Endothelial cell of umbilical vein (primary cell): ENCODE measurements at regions not wholly inside any gene's neighbourhood (a gene's known extent, or its start where the extent isn't known, plus 50 kb on each side); places are given as distances from the start of the nearest gene placed in this dataset.

ENCODE experiments used
- BruUV-seq: library from RNA; stranded (reverse); fragments of 400-500 nt; replicated peaks from 2 replicates; lab custom pipeline; 2021; lab: Mats Ljungman, UMichigan
- CTCF ChIA-PET: fragments of 300-600, 350-600 bp; sonication (Branson Sonifier 250); formaldehyde crosslinking; loops from one replicate; lab custom pipeline; 2021; ENCODE audit warnings: antibody characterized with exemption, inconsistent platforms; lab: Charles Lee
- POLR2A ChIA-PET: fragments of 300-600, 350-600 bp; sonication (Branson Sonifier 250); formaldehyde crosslinking; loops from one replicate; lab custom pipeline; 2021; ENCODE audit warnings: antibody characterized with exemption, inconsistent platforms; lab: Charles Lee
- DNase-seq: peaks from one replicate; pipeline ENCODE4 v3.0.0-alpha.2; 2011; ENCODE audit warnings: low read depth, low spot score
- FAIRE-seq: peaks from 2 replicates; lab custom pipeline; 2011; peaks lifted over from hg19 to GRCh38; lab: Jason Lieb, UNC
- H2AFZ ChIP-seq: 2 replicates; pipeline ENCODE4 v1.6.0; 2012; ENCODE audit warnings: low read depth, low read length, control low read depth, inconsistent platforms
- H3K27ac ChIP-seq: 2 replicates; pipeline ENCODE4 v1.5.1; 2011; ENCODE audit warnings: low read depth, mild to moderate bottlenecking, control low read depth, low read length, moderate library complexity; ENCODE audit not compliant: insufficient read depth
- H3K27me3 ChIP-seq, 2 experiments: 2 replicates each; pipeline versions ENCODE4 v1.6.0 to v1.6.1; 2011; ENCODE audit warnings: low read length in 2 of 2, mixed read lengths in 1 of 2; ENCODE audit not compliant: control insufficient read depth in 2 of 2, insufficient read depth in 2 of 2
- H3K36me3 ChIP-seq, 2 experiments: 2 replicates in 1 of 2; 3 replicates in 1 of 2; pipeline ENCODE4 v1.5.1; 2011; ENCODE audit warnings: low read length in 2 of 2, mild to moderate bottlenecking in 1 of 2, moderate library complexity in 1 of 2; ENCODE audit not compliant: control insufficient read depth in 2 of 2, insufficient read depth in 2 of 2; ENCODE audit errors: extremely low read depth in 1 of 2
- H3K4me1 ChIP-seq: 3 replicates; pipeline ENCODE4 v1.5.1; 2011; ENCODE audit warnings: mild to moderate bottlenecking, low read length; ENCODE audit not compliant: control insufficient read depth, insufficient read depth; ENCODE audit errors: extremely low read depth
- H3K4me2 ChIP-seq: 2 replicates; pipeline ENCODE4 v1.6.1; 2011; ENCODE audit warnings: low read length, control low read depth, mixed read lengths; ENCODE audit not compliant: insufficient read depth
- H3K4me3 ChIP-seq, 3 experiments: fragments of 200-600 bp in 1 of 3; sonication (generic), shearing (Covaris generic) in 1 of 3; replicated peaks in 1 of 3; 2 replicates each; pipeline ENCODE4 v1.5.1; 2011 to 2016; ENCODE audit warnings: control low read depth in 3 of 3, low read length in 3 of 3, mild to moderate bottlenecking in 2 of 3, inconsistent platforms in 1 of 3, low read depth in 1 of 3, moderate library complexity in 1 of 3; ENCODE audit not compliant: insufficient read depth in 1 of 3
- H3K79me2 ChIP-seq: 2 replicates; pipeline ENCODE4 v1.6.0; 2012; ENCODE audit warnings: low read length, inconsistent platforms; ENCODE audit not compliant: control insufficient read depth, insufficient read depth
- H3K9ac ChIP-seq: replicated peaks from 2 replicates; pipeline ENCODE3; 2011; ENCODE audit warnings: low read length, control low read depth; ENCODE audit not compliant: insufficient read depth; ENCODE audit errors: extremely low read depth
- H3K9me1 ChIP-seq: replicated peaks from 3 replicates; pipeline ENCODE4 v1.6.0; 2011; ENCODE audit warnings: mild to moderate bottlenecking, low read length; ENCODE audit not compliant: control insufficient read depth, insufficient read depth; ENCODE audit errors: extremely low read depth
- H3K9me3 ChIP-seq: replicated peaks from 2 replicates; pipeline ENCODE4 v1.5.1; 2012; ENCODE audit warnings: low read length, inconsistent platforms; ENCODE audit not compliant: control insufficient read depth, insufficient read depth
- H4K20me1 ChIP-seq: replicated peaks from 2 replicates; pipeline ENCODE3; 2011; ENCODE audit warnings: mild to moderate bottlenecking, low read length; ENCODE audit not compliant: control insufficient read depth, insufficient read depth; ENCODE audit errors: extremely low read depth
- EZH2 ChIP-seq: IDR thresholded peaks from 2 replicates; pipeline ENCODE4 v1.6.1; 2012; ENCODE audit warnings: borderline replicate concordance, low read depth, mild to moderate bottlenecking, moderate library complexity, low read length, inconsistent platforms; ENCODE audit not compliant: severe bottlenecking
- FOS ChIP-seq: IDR thresholded peaks from 2 replicates; pipeline ENCODE4 v1.6.1; 2011; ENCODE audit warnings: mild to moderate bottlenecking, low read length, moderate library complexity, borderline replicate concordance; ENCODE audit not compliant: insufficient read depth
- GATA2 ChIP-seq: IDR thresholded peaks from 2 replicates; pipeline ENCODE4 v1.7.0; 2011; ENCODE audit warnings: low read depth, mild to moderate bottlenecking, moderate library complexity, mixed read lengths, low read length; ENCODE audit not compliant: insufficient read length, insufficient read depth
- JUN ChIP-seq: IDR thresholded peaks from 2 replicates; pipeline ENCODE4 v1.6.1; 2011; ENCODE audit warnings: borderline replicate concordance, low read depth; ENCODE audit not compliant: insufficient read length, insufficient read depth
- MYC ChIP-seq: IDR thresholded peaks from one replicate; pipeline ENCODE4 v1.6.1; 2011; ENCODE audit warnings: mild to moderate bottlenecking, low read depth, low read length
- POLR2A ChIP-seq: IDR thresholded peaks from 2 replicates; pipeline ENCODE4 v1.6.1; 2012; ENCODE audit warnings: low read depth, mild to moderate bottlenecking, control low read depth, low read length
- POLR2AphosphoS5 ChIP-seq: IDR thresholded peaks from 2 replicates; pipeline ENCODE4 v1.6.1; 2012; ENCODE audit warnings: low read depth, mild to moderate bottlenecking, control low read depth, low read length, moderate library complexity; ENCODE audit not compliant: insufficient read depth
- dilution Hi-C: fragments of 300-500 bp; cut with MboI; formaldehyde crosslinking; loops from one replicate; pipeline ENCODE4 v1.15.0; 2019; ENCODE audit warnings: low sequenced_read_pairs; ENCODE audit not compliant: extremely low pct_ligation_motif_present
- intact Hi-C: fragments of 100-400 bp; cut with micrococcal nuclease; formaldehyde crosslinking; loops from one replicate; pipeline ENCODE4 v1.10.0; 2022
- TF ChIP-seq, protein P1 (sequence below): IDR thresholded peaks from 2 replicates; pipeline ENCODE4 v1.6.1; 2011; ENCODE audit not compliant: insufficient read depth, insufficient read length
- TF ChIP-seq, protein P2 (sequence below), 2 donors: IDR thresholded peaks; 1 replicate in 1 of 2; 2 replicates in 1 of 2; pipeline ENCODE4 v1.5.1; 2011; ENCODE audit warnings: low read length in 2 of 2, mild to moderate bottlenecking in 2 of 2, moderate library complexity in 2 of 2, control low read depth in 1 of 2, inconsistent platforms in 1 of 2, low read depth in 1 of 2; ENCODE audit not compliant: insufficient read depth in 1 of 2; ENCODE audit errors: extremely low read depth in 1 of 2

DNA sequence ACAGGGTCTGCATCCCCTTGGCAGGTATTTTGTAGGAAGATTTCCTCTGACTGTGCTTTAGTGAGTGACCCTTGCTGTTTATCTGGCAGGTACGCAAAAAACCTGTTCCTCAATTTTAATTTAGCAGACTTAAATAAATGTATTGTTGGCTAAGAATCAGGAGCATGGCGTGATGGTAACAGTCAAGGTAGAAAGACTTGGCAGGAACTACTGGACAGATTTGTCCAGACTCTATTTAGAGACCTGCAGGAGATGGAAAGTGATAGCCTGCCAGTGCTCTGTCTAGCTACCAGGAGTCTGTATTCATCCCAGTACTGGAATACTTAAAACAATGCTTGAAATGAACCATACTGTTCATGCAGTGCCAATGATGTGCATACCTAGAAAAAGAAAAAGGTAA lies 78.8 kb upstream of the MAST4 start:
- Histone ChIP-seq H3K9me3 (no peaks in the 10 kb centered on the region), H3K79me2 (no peaks in the 10 kb centered on the region), H3K36me3 (no peaks in the 10 kb centered on the region), H3K4me1 (no peaks in the 10 kb centered on the region), H3K27me3 (no peaks in the 10 kb centered on the region), H3K9ac (no peak overlapping the region), H3K9me1 (no peaks in the 10 kb centered on the region), H3K4me2 (no peak overlapping the region), H3K4me3 (no peak overlapping the region), H3K27ac (no peak overlapping the region), H2AFZ (no peak overlapping the region), H4K20me1 (no peaks in the 10 kb centered on the region)
- DNase-seq (no peak), FAIRE-seq (no peak)
- POLR2A ChIA-PET, result no interaction called here
- intact Hi-C loops, result no loop called here
- TF ChIP-seq MYC (no peak), POLR2AphosphoS5 (no peak), EZH2 (no peak), POLR2A (no peak)
- TF ChIP-seq, protein P1, sequence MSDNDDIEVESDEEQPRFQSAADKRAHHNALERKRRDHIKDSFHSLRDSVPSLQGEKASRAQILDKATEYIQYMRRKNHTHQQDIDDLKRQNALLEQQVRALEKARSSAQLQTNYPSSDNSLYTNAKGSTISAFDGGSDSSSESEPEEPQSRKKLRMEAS, result no peak
- dilution Hi-C loops, result no loop called here
- CTCF ChIA-PET, result no interaction called here
- no TSS peak for BruUV-seq

DNA sequence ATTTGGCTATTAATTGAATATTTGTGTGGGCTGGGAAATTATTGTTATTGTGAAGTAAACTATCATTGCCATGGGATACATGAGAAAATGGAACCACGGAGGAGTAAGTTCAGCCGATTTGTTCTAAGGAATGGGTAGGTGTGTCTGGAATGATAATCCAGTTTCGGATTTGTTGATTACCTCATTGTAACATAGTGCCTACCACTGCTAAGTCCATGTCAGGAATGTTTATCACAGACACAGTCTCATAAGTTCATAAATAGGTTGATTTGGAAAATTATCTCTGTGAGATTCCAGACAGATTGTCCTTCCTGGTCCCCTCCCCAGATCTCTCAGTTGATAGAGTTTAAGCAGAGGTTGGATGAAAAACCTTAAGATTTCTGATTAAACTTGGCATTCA lies 78.1 kb upstream of the MAST4 start:
- Histone ChIP-seq H3K4me2 (no peak overlapping the region), H3K9me3 (no peaks in the 10 kb centered on the region), H3K36me3 (no peaks in the 10 kb centered on the region), H3K79me2 (no peaks in the 10 kb centered on the region), H3K27ac (no peak overlapping the region), H3K4me3 (no peak overlapping the region), H2AFZ (no peak overlapping the region), H3K9ac (no peak overlapping the region), H3K27me3 (no peaks in the 10 kb centered on the region), H3K9me1 (no peaks in the 10 kb centered on the region), H4K20me1 (no peaks in the 10 kb centered on the region), H3K4me1 (no peaks in the 10 kb centered on the region)
- intact Hi-C loops (no loop called here), dilution Hi-C loops (no loop called here)
- DNase-seq (no peak), FAIRE-seq (no peak)
- BruUV-seq, result no TSS peak
- POLR2A ChIA-PET, result no interaction called here
- CTCF ChIA-PET, result no interaction called here
- TF ChIP-seq POLR2A (no peak), EZH2 (no peak), POLR2AphosphoS5 (no peak), MYC (no peak), JUN (no peak), GATA2 (no peak), FOS (no peak)
- TF ChIP-seq, protein P1, result no peak
- TF ChIP-seq, protein P2, sequence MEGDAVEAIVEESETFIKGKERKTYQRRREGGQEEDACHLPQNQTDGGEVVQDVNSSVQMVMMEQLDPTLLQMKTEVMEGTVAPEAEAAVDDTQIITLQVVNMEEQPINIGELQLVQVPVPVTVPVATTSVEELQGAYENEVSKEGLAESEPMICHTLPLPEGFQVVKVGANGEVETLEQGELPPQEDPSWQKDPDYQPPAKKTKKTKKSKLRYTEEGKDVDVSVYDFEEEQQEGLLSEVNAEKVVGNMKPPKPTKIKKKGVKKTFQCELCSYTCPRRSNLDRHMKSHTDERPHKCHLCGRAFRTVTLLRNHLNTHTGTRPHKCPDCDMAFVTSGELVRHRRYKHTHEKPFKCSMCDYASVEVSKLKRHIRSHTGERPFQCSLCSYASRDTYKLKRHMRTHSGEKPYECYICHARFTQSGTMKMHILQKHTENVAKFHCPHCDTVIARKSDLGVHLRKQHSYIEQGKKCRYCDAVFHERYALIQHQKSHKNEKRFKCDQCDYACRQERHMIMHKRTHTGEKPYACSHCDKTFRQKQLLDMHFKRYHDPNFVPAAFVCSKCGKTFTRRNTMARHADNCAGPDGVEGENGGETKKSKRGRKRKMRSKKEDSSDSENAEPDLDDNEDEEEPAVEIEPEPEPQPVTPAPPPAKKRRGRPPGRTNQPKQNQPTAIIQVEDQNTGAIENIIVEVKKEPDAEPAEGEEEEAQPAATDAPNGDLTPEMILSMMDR (IDR thresholded peaks at IDR 0.05; ENCODE audit: extremely low read depth in 1 of 2, insufficient read depth in 1 of 2, low read depth in 1 of 2, low read length in 2 of 2), result no peak
